ENCODE measurements at regions not wholly inside any gene's neighbourhood (a gene's known extent, or its start where the extent isn't known, plus 50 kb on each side); places are given as distances from the start of the nearest gene placed in this dataset.

DNA sequence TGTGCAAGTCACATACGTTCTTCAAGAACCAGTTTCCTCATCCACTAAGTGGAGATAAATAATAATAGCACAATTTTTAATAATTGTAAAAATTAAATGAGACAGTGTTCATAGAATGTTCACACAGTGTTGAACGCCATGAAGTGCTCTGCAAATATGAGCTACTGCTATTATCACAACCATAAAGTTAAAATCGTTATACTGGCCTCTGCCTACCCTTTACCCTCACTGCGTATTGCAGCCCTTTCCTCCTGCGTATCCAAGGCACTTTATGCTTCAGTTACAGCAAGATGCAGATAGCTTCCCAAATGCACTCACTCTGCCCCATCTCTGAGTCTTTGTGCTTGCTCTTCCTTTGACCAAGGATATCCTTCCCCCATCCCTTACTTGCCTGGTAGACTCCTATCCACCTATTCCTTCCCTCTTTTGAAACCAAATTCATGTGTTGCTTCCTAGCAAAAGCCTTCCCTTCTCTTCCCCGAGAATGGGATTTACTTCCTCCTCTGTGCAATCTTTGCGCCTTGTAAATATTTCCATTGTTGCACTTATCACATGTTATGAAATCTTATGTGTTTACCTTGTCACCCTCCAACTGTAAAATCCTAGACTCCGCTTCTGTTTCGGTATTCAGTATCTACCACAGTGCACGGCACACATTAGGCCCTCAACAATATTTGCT is 196.9 kb downstream of the ADAMTS15 start:
- no peak for DNase-seq

DNA sequence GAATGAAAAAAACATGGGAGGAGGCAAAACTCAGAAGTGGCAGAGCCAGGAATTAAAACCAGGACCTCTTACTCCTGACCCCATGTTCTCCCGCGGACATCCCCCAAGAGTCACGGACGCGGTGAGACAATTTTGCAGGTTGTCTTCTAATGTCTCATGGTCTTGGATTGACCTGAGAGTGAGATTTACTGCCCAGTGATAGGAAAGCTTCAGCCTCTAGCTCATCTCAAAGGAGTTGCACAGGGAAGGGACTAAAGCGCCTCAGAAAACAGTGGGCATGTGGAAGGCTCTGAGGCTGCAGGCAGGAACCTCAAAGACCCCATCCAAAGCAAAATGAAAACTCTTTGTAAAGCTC is 197.4 kb downstream of the ADAMTS15 start:
- no peak for DNase-seq

DNA sequence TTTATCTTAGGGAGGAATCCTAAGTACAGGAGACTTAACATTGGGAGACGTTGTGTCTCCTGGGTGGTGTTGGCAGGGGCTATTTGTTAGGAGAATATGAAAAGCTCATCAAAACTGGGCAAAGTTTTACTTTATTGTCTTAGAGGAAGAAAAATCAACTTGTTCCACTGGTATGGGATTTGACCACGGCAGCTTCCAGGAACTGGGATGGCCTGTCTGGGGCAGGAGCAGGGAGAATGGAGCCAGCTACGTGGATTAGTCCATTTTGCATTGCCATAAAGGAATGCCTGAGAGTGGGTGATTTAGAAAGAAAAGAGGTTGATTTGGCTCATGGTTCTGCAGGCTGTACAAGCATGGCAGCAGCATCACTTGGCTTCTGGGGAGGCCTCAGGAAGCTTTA is 198.4 kb downstream of the ADAMTS15 start:
- no peak for DNase-seq

DNA sequence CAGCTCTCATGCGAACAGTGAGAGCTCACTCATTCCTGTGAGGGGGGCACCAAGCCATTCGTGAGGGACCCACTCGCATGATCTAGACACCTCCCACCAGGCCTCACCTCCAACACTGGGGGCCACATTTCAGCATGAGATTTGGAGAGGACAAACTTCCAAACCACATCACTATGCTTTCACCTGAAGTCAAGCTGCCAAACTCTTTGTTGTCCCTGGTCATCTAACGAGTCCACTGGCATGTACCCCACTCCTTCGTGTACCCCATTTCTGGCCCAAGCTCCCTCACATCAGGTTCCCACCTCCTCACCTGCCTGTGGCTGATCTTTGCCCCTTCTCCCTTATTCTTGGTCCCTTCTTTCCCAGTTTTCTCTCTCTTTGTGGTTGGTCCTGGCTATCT is 198.9 kb downstream of the ADAMTS15 start:
- no peak for DNase-seq

DNA sequence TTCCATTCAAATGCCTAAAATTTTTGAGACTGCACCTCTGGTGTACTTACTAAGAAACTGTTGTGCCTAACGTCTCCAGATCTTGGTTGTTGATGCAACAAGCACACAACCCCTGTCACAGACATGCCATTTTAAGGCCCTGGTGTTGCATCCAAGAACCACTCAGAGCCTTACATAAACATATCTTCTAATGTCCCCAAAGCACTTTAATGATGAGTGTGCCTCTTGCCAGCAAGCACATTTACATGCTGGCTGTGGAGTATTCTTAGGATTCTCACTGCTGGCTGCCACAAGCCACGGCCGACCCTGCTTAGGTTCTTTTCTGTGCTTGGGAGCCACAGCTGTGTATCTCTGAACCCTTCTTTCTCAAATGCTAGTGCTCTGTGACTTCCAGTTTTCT is 201.4 kb downstream of the ADAMTS15 start:
- DNase-seq: no peak

DNA sequence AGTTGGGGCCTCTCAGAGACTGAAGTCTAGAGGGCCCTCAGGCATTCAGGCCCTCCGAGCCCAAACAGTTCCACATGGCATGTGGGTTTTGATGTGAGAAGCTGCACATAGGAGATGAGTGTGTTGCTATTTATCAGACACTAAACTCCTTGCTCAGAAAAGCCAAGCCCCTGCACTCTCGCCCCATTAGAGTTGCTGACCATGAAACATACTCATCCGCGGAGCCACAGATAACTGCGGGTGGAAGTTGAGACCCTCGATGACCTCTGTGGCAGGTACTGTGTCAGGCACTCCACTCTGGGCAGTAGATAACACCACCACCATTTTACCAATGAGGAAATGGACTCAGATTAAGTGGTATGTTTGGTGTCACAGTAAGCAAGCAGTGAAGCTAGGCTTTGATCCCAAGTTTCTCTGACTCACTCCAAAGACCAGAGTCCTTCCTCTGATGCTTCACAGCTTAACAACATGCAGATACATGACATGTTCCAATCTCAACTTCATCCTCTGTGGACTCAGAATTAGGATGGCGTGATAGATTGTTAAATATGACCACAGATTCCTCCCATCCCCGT is 202.1 kb downstream of the ADAMTS15 start:
- DNase-seq: no peak

DNA sequence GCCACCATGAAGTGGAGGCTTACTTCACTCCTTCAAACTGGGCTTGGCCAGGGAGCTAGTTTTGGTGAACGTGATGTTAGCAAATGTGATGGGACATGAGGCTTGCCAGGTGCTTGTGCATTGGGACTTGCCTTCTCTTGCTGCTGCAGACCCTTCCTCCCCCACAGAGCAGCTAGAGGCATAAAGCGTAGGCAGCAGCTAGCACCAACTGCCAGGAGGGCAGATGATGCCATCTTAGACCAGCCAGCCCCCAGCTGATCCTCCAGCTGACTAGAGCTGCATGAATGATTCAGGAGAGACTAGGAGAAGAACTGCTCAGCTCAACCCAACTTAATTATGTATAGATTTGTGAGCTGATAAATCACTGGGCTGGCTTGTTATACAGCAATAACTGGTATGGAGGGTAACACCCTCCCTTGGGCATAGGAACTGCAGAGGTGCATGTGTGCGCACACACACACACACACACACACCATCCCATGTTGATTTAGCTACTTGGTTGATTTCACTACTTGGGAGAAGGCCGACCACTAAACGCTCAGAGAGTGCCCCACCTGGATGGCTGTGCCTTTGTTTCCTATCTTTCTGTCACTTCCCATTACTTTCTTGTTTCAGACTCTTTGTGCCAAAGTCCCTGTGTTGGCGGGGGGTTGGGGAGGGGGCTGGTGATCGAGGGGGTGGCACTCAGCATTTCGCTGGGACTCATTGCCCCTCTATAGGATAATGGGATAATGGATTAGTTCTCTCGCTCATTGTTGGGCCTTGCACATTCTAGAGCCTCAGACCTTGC is 202.8 kb downstream of the ADAMTS15 start:
- DNase-seq: no peak

DNA sequence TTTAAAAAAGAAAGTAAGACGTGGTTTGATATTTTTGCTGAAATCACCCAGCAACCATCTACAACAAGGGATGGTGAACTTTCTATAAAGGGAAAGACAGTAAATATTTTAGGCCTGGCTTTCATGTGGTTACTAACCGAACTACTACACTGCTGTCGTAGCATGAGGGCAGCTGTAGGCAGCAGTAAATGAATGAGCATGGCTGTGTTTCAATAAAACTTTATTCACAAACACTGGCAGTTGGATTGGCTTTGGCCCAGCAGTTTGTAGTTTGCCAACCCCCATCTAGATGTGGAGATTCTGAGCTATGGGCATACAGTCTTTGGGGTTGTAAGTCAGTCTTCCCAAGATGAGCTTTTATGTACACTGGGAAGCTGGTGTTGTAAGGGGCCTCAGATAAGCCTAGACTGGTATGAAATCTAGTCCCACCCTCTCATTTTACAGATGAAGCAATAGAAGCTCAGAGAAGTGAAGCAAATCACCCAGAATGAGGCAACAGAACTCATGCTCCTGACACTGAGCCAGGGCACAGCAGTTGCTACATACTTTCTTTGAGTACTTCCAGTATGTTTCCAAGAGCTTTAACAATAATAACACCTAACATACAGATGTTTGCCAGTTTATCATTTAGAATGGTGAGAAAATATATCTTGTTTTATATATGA is 204.4 kb downstream of the ADAMTS15 start:
- no peak for DNase-seq

DNA sequence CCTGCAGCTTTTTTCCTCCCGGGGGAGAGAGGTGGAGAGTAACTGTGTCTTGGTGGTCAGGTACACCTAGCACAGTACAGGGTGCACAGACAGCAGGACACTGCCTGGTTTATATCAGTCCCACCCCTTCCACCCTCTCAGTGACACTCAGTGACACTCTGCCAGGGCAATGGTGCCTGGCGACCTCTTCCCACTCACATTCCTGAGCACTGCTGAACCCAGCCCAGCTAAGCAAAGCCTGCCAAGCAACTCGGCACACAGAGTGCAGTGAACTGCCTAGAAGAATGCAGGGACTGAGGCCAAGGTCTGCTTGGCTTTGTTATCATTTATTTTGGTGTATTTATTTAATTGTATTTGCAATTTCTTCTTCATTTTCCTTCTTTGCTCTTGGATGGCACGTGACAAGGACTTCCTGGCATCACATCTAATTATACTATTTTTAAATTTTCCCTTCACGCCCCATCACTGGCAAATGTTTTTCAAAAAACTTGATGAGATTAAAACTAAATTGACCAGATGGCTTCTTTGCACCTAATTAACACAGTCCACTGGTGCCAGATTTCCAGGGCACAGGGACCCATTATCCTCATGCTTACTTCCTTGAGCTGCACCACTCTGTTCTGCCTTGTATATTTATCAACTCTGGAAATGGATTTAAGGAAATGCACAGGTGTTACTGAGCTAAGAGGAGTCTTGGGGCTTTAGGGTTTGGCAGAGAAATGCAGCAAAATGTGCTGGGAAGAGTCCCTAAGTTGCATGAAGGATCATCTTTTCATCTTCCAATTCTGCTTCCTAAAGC is 205.6 kb downstream of the ADAMTS15 start:
- no peak for DNase-seq

DNA sequence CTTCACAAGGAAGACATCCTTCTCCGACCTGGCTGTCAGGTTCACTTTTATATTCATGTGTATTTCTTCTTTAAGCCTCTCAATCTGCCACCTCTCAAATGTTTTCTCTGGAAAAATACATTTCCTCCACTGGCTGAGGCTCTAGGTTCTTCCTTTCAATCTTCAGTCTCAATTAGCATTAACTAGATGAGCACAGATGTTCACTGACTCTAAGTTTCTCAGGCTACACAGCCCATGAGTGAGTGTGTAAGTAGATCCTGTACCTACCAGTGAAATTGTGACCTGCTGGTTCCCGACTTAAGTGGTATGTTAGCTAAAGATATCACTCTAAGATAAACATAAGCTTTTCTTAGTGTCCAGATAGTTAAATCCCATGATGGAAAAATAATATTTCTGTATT is 206.9 kb downstream of the ADAMTS15 start:
- DNase-seq: no peak

DNA sequence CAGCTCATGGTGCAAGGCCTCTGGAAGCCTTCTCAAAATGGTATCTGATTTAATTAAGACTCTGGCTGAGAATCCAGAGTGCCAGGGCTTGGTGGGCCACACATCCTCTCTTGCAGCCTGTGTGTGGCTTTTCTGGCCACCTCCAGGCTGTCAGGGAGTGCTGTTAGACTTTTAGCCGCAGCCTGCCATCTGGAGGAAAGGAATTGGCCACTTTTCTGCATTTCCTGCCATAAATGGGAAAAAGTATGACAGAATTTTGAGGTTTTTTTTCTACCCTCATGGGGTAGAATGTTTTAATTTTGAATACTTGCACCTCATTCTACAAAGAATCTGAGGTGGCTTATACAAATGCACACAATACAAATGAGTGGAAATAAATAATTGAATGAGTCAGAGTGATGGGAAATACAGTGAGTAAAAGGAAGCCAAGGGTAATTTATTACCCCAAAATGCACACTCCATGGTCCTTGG is 218.4 kb downstream of the ADAMTS15 start:
- no peak for DNase-seq

DNA sequence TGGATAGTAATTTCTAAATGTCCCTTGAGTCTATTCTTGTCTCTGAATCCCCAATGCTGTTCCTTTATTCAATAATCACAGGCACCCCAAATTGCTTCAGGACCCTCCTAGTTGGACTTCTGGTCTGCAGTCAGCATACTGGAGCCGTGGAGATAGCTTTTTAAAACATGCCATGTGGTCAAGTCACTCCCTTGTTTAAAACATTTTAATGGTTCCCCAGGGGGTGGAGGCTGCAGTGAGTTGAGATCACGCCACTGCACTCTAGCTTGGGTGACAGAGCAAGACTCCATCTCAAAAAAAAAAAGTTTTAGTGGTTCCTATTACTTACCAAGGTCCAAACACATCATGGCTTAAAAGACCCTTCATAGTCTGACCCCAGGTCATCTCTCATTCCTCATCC is 220.3 kb downstream of the ADAMTS15 start:
- no peak for DNase-seq

DNA sequence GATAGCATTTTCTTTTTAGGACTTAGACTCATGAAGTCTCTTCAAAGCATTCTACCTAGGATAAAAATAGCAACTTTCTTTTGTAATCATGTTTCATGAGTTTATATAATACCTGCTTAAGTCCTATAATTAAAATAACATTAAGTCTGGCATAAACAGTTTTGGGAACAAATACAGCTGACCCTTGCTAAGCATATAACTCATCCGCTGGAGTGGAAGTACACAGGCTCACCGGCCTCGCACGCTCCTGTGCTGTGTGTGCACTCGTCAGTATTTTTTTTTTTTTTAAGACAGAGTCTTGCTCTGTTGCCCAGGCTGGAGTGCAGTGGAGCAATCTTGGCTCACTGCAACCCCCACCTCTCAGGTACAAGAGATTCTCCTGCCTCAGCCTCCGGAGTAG is 221.8 kb downstream of the ADAMTS15 start:
- DNase-seq: no peak

DNA sequence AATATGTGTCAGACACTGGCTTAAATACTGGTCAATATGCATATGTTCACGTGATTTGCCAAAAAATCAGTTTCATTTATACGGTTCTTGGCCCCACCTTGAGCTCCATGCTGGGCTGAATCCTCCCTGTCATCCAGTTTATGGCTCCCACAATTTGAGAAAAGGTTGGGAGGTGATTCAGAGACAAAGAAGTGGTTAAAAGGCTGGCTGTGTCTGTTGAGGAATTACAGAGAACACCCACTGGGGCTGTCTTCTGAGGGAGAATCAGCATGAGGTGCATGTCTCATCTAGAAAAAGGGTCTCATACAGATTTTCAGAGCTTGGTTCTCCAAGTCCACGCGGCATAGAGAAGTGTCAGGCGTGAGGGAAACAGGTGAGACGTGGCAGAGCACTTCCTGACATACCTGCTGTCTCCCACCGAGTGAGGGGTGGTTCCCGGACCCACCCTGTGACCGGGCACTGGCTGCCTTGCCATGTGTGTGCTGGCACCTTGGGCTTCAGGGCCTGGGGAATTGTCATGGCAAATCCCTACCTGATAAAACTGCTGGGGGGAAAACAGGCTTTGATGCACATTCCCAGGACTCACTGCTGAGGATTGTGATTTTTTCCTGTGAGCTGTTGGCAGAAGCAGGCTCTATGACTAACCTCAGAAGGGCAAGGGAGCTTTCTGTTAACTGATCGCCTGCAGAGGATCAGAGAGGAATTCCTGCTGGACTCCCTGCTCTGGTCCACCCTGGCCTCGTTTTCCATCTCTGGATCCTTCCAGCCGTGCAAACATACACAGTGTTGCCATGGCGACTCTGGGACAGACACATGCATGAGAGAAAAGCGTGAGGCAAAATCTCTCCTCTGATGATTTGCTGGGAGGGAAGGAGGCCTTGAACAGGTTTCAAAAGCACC is 223.6 kb downstream of the ADAMTS15 start:
- no peak for DNase-seq

DNA sequence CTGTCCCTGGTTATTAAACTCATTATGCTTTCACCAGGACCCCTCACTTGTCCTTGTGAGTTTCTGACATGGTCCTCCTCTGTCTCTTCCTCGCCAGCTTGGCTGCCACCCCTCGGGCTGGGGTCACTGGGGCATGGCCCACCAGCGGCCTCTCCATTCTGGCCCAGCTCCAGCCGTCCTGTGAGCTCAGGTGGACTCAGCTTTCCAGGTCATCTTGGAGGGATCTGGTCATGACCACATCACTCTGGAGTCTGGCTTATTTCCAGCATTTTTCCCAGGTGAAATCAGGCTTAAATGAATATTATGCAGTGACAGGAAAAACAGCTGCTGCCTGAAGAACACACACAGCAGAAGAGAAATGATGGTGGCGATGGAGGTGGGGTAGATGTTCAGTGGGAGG is 224.5 kb downstream of the ADAMTS15 start:
- DNase-seq: no peak

DNA sequence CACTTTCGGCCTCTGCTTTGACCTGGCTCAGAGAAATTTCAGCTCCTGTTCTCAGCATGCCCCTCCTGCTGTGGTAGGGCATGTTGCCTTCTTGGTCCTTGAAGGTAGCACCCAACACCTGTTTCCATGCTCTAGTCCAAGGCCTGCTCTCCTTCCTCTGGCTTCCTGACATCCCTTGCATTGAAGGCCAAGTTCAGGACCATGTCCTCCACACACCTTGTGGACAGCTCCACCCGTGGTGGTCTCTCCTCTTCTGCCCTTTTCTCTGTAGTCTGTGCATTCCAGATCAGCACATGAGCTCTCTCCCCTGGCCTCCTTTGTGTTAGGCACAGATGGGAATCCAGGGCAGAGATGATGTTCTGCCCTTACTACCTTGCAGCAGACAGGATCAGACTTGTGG is 225.3 kb downstream of the ADAMTS15 start:
- DNase-seq: no peak

DNA sequence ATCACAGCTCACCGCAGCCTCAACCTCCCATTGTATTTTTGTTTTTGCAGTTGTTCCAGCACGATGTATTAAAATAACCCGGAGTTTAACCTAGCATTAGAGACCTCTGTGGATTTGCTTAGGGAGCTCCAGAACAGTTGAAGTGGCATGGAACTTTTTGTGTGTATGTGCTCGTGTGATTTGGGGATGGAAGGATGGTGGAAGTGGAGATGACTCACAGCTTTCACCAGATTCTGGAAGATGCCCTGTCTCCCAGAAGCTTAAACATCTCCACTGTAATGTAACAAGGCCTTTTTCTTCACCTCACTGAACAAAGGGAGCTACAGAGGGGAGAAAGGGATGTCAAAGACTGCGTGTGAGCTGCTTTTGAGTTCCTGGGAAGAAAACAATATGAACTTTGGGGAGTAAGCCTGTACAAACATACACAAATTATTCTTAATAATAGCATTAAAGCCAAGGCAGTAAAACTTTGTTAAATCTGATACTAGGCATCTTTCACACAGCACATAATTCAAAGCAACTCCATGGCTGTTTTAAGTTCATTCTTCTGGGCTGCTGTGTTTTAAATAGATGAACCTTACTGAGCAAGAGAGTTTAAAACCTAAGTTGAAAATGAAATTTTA is 226.4 kb downstream of the ADAMTS15 start:
- DNase-seq: no peak

DNA sequence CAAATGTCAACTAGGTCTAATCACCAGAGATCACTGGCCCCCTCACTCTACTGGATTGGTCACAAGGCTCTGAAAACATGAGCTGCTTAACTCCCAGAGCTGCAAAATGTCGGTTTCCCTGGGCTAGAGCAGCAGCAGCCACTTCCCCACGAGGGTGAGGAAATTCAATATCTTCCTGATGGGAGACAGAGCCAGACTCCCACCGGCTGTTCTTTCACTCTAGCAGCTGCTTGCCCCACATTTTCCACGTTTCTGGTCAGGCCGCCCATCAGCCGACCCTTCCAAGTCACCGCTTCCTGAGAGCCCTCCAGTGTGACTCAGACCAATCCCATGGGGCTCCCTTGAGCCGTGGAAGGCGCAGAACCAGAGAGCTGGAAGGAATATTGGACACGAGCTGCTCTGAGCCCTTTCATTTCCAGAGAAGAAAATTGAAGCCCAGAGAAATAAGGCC is 227.0 kb downstream of the ADAMTS15 start:
- DNase-seq: no peak

DNA sequence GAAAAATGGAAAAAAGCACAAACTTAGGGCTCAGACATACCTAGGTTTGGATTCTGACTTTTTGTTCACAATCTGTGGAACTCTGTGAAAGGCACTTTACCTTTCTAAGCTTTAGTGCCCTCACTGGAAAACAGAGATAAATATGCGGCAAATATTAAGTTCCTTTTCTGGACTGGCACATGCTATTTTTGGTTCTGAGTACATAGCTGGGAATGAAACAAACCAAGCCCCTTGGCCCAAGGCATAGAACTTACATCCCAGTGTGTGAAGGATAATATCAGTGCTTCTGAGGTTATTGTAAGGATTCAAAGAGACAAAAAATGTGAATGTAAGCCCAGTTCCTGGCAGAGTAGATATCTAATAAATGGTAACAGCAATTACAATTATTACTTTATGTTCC is 227.5 kb downstream of the ADAMTS15 start:
- no peak for DNase-seq

DNA sequence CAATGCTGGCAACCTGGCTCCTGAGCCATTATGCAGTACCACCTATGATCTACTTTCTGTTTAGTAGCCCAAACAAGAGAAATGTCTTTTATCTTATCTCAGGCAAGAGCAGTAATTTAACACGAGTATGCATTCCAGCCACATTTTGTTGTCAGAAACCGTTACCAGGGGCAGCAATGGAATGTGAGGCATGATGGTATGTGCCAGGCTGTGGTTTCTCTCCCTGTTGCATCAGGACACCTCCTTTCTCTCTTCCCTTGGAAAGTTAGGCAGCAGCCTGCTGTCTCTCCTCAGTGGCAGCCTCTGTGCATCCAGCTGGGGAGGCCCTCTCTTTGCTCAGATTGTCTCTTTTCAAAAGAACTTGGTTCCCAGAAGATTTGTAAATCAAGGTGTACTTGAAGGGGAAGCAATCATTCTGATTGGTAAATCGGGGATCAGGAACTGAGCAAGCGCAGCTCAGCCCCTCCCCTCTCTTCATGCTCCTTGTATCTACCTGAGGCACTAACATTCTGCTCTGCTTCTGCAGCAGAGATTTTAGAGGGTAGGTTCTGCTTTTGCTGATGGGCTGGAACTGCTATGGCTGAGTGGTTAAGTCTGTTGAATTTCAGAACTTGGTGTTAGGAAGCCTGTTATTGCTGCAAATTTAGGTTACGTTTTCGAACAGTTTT is 229.2 kb downstream of the ADAMTS15 start:
- DNase-seq: no peak

DNA sequence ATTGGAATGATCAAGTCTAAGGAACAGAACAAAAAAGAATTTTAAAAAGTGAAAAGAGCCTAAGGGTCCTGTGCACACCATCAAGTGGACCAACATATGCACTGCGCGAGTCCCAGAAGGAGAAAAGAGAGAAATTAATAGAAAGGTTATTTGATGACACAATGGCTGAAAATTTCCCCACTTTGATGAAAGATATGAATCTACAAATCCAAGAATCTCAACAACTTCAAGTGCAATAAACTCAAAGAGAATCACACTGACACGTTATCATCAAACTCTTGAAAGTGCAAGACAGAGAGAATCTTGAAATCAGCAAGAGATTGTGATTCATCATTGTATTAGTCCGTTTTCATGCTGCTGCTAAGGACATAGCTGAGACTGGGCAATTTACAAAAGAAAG is 230.8 kb downstream of the ADAMTS15 start:
- no peak for DNase-seq
